Neural progenitor cell (in vitro differentiated cells): ENCODE measurements at regions not wholly inside any gene's neighbourhood (a gene's known extent, or its start where the extent isn't known, plus 50 kb on each side); places are given as distances from the start of the nearest gene placed in this dataset.

ENCODE experiments used
- EZH2 ChIP-seq: fragments of 200-600 bp; sonication (generic); IDR thresholded peaks from 2 replicates; pipeline ENCODE4 v1.6.1; 2017; ENCODE audit warnings: antibody characterized with exemption, mild to moderate bottlenecking, moderate library complexity
- EZH2phosphoT487 ChIP-seq: fragments of 200-600 bp; sonication (generic); IDR thresholded peaks from 2 replicates; pipeline ENCODE4 v1.6.1; 2017; ENCODE audit warnings: antibody characterized with exemption
- TF ChIP-seq, protein P1 (sequence below): fragments of 200-600 bp; sonication (generic); IDR thresholded peaks from 2 replicates; pipeline ENCODE4 v1.5.1; 2017; ENCODE audit warnings: antibody characterized with exemption, mild to moderate bottlenecking

- TF ChIP-seq, protein P1, sequence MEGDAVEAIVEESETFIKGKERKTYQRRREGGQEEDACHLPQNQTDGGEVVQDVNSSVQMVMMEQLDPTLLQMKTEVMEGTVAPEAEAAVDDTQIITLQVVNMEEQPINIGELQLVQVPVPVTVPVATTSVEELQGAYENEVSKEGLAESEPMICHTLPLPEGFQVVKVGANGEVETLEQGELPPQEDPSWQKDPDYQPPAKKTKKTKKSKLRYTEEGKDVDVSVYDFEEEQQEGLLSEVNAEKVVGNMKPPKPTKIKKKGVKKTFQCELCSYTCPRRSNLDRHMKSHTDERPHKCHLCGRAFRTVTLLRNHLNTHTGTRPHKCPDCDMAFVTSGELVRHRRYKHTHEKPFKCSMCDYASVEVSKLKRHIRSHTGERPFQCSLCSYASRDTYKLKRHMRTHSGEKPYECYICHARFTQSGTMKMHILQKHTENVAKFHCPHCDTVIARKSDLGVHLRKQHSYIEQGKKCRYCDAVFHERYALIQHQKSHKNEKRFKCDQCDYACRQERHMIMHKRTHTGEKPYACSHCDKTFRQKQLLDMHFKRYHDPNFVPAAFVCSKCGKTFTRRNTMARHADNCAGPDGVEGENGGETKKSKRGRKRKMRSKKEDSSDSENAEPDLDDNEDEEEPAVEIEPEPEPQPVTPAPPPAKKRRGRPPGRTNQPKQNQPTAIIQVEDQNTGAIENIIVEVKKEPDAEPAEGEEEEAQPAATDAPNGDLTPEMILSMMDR: no peak
- TF ChIP-seq EZH2 (no peak), EZH2phosphoT487 (no peak)
Observed at GRCh38 chr10:60605476-60605875, 172.8 kb upstream of the CDK1 start.
